ENCODE measurements at regions not wholly inside any gene's neighbourhood (a gene's known extent, or its start where the extent isn't known, plus 50 kb on each side); places are given as distances from the start of the nearest gene placed in this dataset.

DNA sequence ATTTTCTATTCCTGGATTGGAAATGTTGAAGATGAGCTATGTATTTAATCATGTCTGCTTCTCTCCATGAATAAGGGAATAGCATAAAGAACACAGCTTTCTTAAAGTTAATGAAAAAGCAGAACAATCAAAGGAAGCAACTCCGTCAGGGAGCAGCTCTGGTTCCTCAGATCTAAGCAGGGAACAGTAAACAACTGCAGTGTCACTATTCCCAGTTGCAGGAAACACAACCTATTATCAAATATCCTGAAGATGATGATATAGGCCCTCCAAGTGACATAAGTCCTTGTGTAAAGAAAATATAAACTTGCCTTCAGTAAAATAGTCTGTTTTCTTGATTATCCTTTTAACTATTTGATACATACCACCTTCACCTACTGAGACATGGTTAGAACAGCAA is 228.1 kb downstream of the KCNC2 start:
- no peaks in the 10 kb centered on the region for H3K4me1 ChIP-seq (ENCODE audit: control insufficient read depth in 1 of 2, insufficient read depth in 2 of 2, low read length in 2 of 2)
- no peak overlapping the region for H3K23ac ChIP-seq (ENCODE audit: low read length)
- H3K4me3 ChIP-seq (ENCODE audit: low read depth, low read length) = no peak overlapping the region
- WGBS (ENCODE audit: extremely low coverage, insufficient coverage, insufficient read length) = no CpG with 5 or more reads among the region's 1 CpG
- H4K8ac ChIP-seq (ENCODE audit: low read depth, low read length) = no peak overlapping the region
- H3K27ac ChIP-seq (ENCODE audit: low read depth, low read length) = no peak overlapping the region
- H3K36me3 ChIP-seq (ENCODE audit: control insufficient read depth in 1 of 2, insufficient read depth in 2 of 2, low read length in 2 of 2) = no peaks in the 10 kb centered on the region
- no peak overlapping the region for H2AFZ ChIP-seq (ENCODE audit: insufficient read depth, low read length, poor library complexity)
- H4K12ac ChIP-seq (ENCODE audit: low read depth, low read length) = no peak overlapping the region
- H4K91ac ChIP-seq (ENCODE audit: low read depth, low read length) = no peak overlapping the region
- no peak overlapping the region for H3K4ac ChIP-seq (ENCODE audit: low read depth, low read length)
- no peaks in the 10 kb centered on the region for H3K27me3 ChIP-seq (ENCODE audit: insufficient read depth, low read length)
- no peak overlapping the region for H3K4me2 ChIP-seq (ENCODE audit: low read length)
- no peak overlapping the region for H2BK5ac ChIP-seq (ENCODE audit: low read depth, low read length, poor library complexity)
- no peak overlapping the region for H3K18ac ChIP-seq (ENCODE audit: low read length)
- no peak overlapping the region for H3K14ac ChIP-seq (ENCODE audit: low read length)
- no peak for DNase-seq
- H3K9ac ChIP-seq (ENCODE audit: low read length) = no peak overlapping the region
- peaks cover 4% of the 10 kb centered on the region for H3K9me3 ChIP-seq (ENCODE audit: insufficient read depth, low read depth, low read length)
- H2BK120ac ChIP-seq (ENCODE audit: insufficient read depth, low read length, poor library complexity) = no peak overlapping the region
- no peaks in the 10 kb centered on the region for H3K79me2 ChIP-seq (ENCODE audit: control insufficient read depth, insufficient read depth, low read length, poor library complexity)
- no peak overlapping the region for H2BK12ac ChIP-seq (ENCODE audit: low read length)
- no peak overlapping the region for H2AK5ac ChIP-seq (ENCODE audit: low read length)
- no peaks in the 10 kb centered on the region for H3K79me1 ChIP-seq (ENCODE audit: low read length)

DNA sequence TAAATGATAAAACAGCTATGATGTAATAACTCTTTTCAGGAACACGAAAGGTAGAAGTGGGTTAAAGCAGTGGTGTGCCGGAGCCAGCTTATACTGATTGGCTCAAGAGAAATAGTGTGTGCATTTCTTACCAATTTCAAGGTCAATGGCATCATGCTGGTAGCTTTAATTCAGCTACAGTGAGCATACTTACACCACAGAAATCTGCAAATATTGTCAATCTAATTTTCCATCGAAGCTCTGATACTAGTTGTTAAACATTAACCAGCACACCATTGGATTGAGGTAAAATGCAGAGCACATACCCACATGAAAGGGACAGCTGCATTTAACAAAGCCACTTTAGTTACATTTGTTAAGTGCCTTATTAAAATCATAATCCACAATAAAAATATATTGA is 225.7 kb downstream of the KCNC2 start:
- Histone ChIP-seq H4K91ac (ENCODE audit: low read depth, low read length) (no peak overlapping the region), H3K23ac (ENCODE audit: low read length) (no peak overlapping the region), H3K9me3 (ENCODE audit: insufficient read depth, low read depth, low read length) (peaks cover 4% of the 10 kb centered on the region), H3K14ac (ENCODE audit: low read length) (no peak overlapping the region), H3K4me1 (ENCODE audit: control insufficient read depth in 1 of 2, insufficient read depth in 2 of 2, low read length in 2 of 2) (no peaks in the 10 kb centered on the region), H4K12ac (ENCODE audit: low read depth, low read length) (no peak overlapping the region), H3K79me2 (ENCODE audit: control insufficient read depth, insufficient read depth, low read length, poor library complexity) (no peaks in the 10 kb centered on the region), H3K9ac (ENCODE audit: low read length) (no peak overlapping the region), H3K36me3 (ENCODE audit: control insufficient read depth in 1 of 2, insufficient read depth in 2 of 2, low read length in 2 of 2) (no peaks in the 10 kb centered on the region), H2BK5ac (ENCODE audit: low read depth, low read length, poor library complexity) (no peak overlapping the region), H3K79me1 (ENCODE audit: low read length) (no peaks in the 10 kb centered on the region), H2BK120ac (ENCODE audit: insufficient read depth, low read length, poor library complexity) (no peak overlapping the region), H3K4me3 (ENCODE audit: low read depth, low read length) (no peak overlapping the region), H3K4me2 (ENCODE audit: low read length) (no peak overlapping the region), H3K27ac (ENCODE audit: low read depth, low read length) (no peak overlapping the region), H3K27me3 (ENCODE audit: insufficient read depth, low read length) (no peaks in the 10 kb centered on the region), H2BK12ac (ENCODE audit: low read length) (no peak overlapping the region), H2AK5ac (ENCODE audit: low read length) (no peak overlapping the region), H3K18ac (ENCODE audit: low read length) (no peak overlapping the region), H2AFZ (ENCODE audit: insufficient read depth, low read length, poor library complexity) (no peak overlapping the region), H4K8ac (ENCODE audit: low read depth, low read length) (no peak overlapping the region), H3K4ac (ENCODE audit: low read depth, low read length) (no peak overlapping the region)
- no CpG with 5 or more reads among the region's 3 CpGs for WGBS (ENCODE audit: extremely low coverage, insufficient coverage, insufficient read length)
- no peak for DNase-seq

DNA sequence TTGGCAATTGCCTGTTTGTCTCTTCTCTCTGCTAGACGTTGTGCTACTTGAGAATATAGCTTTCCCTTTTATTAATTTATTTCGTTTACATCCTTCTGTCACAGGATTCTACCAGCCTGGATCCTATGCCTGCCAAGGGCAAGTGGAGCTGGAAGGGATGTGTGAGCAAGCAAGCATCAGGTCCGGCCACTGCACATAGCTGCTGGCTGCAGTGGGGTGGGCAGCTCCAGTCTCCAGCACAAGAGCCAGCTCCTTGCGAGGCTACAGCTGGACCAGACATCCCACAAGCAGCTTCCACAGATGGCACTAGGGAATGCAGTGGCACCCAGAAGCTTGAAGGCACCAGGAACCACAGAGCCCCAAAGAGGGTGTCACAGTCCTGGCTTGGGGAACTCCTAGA is 225.0 kb downstream of the KCNC2 start:
- H3K36me3 ChIP-seq (ENCODE audit: control insufficient read depth in 1 of 2, insufficient read depth in 2 of 2, low read length in 2 of 2) = no peaks in the 10 kb centered on the region
- no peak overlapping the region for H3K27ac ChIP-seq (ENCODE audit: low read depth, low read length)
- H3K4me1 ChIP-seq (ENCODE audit: control insufficient read depth in 1 of 2, insufficient read depth in 2 of 2, low read length in 2 of 2) = no peaks in the 10 kb centered on the region
- H3K14ac ChIP-seq (ENCODE audit: low read length) = no peak overlapping the region
- H2BK12ac ChIP-seq (ENCODE audit: low read length) = no peak overlapping the region
- H4K12ac ChIP-seq (ENCODE audit: low read depth, low read length) = no peak overlapping the region
- no peaks in the 10 kb centered on the region for H3K79me1 ChIP-seq (ENCODE audit: low read length)
- no peaks in the 10 kb centered on the region for H3K79me2 ChIP-seq (ENCODE audit: control insufficient read depth, insufficient read depth, low read length, poor library complexity)
- H3K4me3 ChIP-seq (ENCODE audit: low read depth, low read length) = no peak overlapping the region
- H3K4me2 ChIP-seq (ENCODE audit: low read length) = no peak overlapping the region
- no peak overlapping the region for H4K8ac ChIP-seq (ENCODE audit: low read depth, low read length)
- H3K9ac ChIP-seq (ENCODE audit: low read length) = no peak overlapping the region
- H2AK5ac ChIP-seq (ENCODE audit: low read length) = no peak overlapping the region
- peaks cover 4% of the 10 kb centered on the region for H3K9me3 ChIP-seq (ENCODE audit: insufficient read depth, low read depth, low read length)
- DNase-seq = no peak
- H2BK120ac ChIP-seq (ENCODE audit: insufficient read depth, low read length, poor library complexity) = no peak overlapping the region
- H3K18ac ChIP-seq (ENCODE audit: low read length) = no peak overlapping the region
- H4K91ac ChIP-seq (ENCODE audit: low read depth, low read length) = no peak overlapping the region
- H3K23ac ChIP-seq (ENCODE audit: low read length) = no peak overlapping the region
- H3K27me3 ChIP-seq (ENCODE audit: insufficient read depth, low read length) = no peaks in the 10 kb centered on the region
- no CpG with 5 or more reads among the region's 4 CpGs for WGBS (ENCODE audit: extremely low coverage, insufficient coverage, insufficient read length)
- H3K4ac ChIP-seq (ENCODE audit: low read depth, low read length) = no peak overlapping the region
- H2AFZ ChIP-seq (ENCODE audit: insufficient read depth, low read length, poor library complexity) = no peak overlapping the region
- no peak overlapping the region for H2BK5ac ChIP-seq (ENCODE audit: low read depth, low read length, poor library complexity)

DNA sequence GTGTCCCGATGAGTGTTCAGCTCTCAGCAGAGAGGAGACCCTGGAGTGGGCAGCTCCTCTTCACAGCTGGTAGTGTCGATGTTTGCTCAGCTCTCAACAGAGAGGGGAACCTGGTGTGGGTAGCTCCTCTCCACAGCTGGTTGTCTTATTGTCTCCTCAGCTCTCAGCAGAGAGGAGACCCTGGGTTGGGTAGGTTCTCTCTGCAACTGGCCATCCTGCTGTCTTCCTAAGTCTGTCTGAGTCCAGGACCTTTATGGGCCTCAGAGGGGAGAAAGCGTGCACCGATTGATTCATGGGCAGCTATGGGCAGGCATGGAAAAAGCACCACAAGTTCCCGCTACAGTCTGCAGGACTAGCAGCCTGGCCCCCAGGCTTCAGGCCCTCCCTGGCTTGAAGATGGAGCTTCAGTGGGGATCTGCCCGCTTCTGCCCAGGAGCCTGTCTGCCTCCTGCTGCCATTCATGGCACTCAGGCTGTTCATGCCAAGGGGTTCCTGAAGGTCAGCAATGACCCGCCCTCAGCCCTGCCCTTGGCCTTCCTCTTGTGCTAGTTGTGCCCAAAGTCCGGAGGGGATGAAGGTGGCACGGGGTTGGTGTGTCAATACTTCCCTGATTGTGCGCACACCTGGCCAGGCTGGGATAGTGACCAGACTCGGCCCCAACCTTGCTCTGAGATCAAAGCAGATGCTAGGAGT is 224.2 kb downstream of the KCNC2 start:
- peaks cover 4% of the 10 kb centered on the region for H3K9me3 ChIP-seq (ENCODE audit: insufficient read depth, low read depth, low read length)
- H3K9ac ChIP-seq (ENCODE audit: low read length) = no peak overlapping the region
- no peak overlapping the region for H3K4ac ChIP-seq (ENCODE audit: low read depth, low read length)
- no peak overlapping the region for H3K4me2 ChIP-seq (ENCODE audit: low read length)
- no peak overlapping the region for H3K27ac ChIP-seq (ENCODE audit: low read depth, low read length)
- no peaks in the 10 kb centered on the region for H3K27me3 ChIP-seq (ENCODE audit: insufficient read depth, low read length)
- no CpG with 5 or more reads among the region's 11 CpGs for WGBS (ENCODE audit: extremely low coverage, insufficient coverage, insufficient read length)
- no peak for DNase-seq
- H3K14ac ChIP-seq (ENCODE audit: low read length) = no peak overlapping the region
- no peaks in the 10 kb centered on the region for H3K79me2 ChIP-seq (ENCODE audit: control insufficient read depth, insufficient read depth, low read length, poor library complexity)
- no peak overlapping the region for H2BK12ac ChIP-seq (ENCODE audit: low read length)
- H2BK120ac ChIP-seq (ENCODE audit: insufficient read depth, low read length, poor library complexity) = no peak overlapping the region
- H4K91ac ChIP-seq (ENCODE audit: low read depth, low read length) = no peak overlapping the region
- H3K4me1 ChIP-seq (ENCODE audit: control insufficient read depth in 1 of 2, insufficient read depth in 2 of 2, low read length in 2 of 2) = no peaks in the 10 kb centered on the region
- H3K23ac ChIP-seq (ENCODE audit: low read length) = no peak overlapping the region
- H2AFZ ChIP-seq (ENCODE audit: insufficient read depth, low read length, poor library complexity) = no peak overlapping the region
- H2AK5ac ChIP-seq (ENCODE audit: low read length) = no peak overlapping the region
- no peak overlapping the region for H3K4me3 ChIP-seq (ENCODE audit: low read depth, low read length)
- H3K18ac ChIP-seq (ENCODE audit: low read length) = no peak overlapping the region
- no peaks in the 10 kb centered on the region for H3K36me3 ChIP-seq (ENCODE audit: control insufficient read depth in 1 of 2, insufficient read depth in 2 of 2, low read length in 2 of 2)
- no peak overlapping the region for H2BK5ac ChIP-seq (ENCODE audit: low read depth, low read length, poor library complexity)
- no peaks in the 10 kb centered on the region for H3K79me1 ChIP-seq (ENCODE audit: low read length)
- no peak overlapping the region for H4K8ac ChIP-seq (ENCODE audit: low read depth, low read length)
- H4K12ac ChIP-seq (ENCODE audit: low read depth, low read length) = no peak overlapping the region
